ENCODE measurements at regions not wholly inside any gene's neighbourhood (a gene's known extent, or its start where the extent isn't known, plus 50 kb on each side); places are given as distances from the start of the nearest gene placed in this dataset.

DNA sequence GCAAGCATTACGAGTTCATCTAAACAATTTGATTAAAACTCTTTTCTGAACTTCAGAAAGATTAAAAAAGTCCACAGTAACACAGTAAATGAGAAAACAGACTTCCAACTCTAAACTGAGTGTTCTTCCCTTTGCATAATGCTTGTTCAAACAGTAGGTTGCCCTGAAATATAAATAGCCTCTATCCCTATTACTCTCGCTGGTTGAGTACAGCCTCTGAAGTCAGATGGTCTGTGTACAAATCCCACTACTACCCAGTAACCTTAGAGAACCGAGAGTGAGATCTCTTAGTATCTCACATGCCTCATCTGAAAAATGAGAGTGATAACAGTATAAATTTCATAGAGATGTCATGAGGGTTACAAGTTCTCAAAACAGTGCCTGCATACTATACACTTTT lies 591.6 kb downstream of the CAAP1 start:
- intact Hi-C loops (cut with DNase I, micrococcal nuclease): no loop called here
- DNase-seq: no peak
- no peak for ATAC-seq

GRCh38 chr9:26296910-26297572 lies 595.6 kb downstream of the CAAP1 start:
- DNase-seq: no peak
- intact Hi-C loops (cut with DNase I, micrococcal nuclease): no loop called here
- no peak for ATAC-seq

GRCh38 chr9:26292943-26293342 lies 599.7 kb downstream of the CAAP1 start:
- intact Hi-C loops (cut with DNase I, micrococcal nuclease): no loop called here
- no peak for ATAC-seq
- DNase-seq: no peak

- intact Hi-C loops (cut with DNase I, micrococcal nuclease): no loop called here
- no peak for ATAC-seq
- no peak for DNase-seq
These were observed 593.4 kb upstream of the TUSC1 start for GRCh38 chr9:26271495-26272122.

DNA sequence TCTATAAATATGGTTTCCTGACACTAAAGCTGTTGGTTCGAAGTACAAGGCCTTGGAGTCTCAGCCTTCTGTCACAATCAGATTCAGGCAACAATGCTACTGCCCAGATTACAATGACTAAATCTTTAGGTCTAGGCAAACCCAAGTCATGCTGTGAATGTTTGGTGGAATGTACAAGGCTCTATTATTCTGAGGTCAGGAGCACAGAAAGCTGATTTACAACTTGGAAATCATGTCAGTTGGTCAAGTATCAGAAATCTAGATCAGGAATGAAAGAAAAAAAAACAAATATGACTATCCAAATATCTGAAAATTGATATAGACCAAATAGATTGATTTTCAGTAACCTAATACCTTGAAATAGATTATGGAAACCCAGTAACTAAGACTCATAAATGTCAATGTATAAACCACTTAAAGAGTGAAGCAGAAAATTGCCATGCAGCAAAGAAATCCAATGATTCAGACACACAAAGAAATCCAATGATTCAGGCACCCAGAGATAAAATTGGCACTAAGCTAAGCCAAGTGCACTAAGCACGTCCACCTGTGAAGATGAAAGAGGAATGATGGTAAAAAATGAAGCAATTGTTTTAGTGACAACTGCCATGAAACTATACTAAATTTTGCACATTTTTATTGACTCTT lies 588.0 kb upstream of the TUSC1 start:
- ATAC-seq (no peak), DNase-seq (no peak)
- intact Hi-C loops (cut with DNase I, micrococcal nuclease): no loop called here

GRCh38 chr9:26264709-26265601 lies 586.7 kb upstream of the TUSC1 start:
- ATAC-seq: no peak
- no peak for DNase-seq
- intact Hi-C loops (cut with DNase I, micrococcal nuclease): no loop called here

- intact Hi-C loops (cut with DNase I, micrococcal nuclease): no loop called here
- ATAC-seq (no peak), DNase-seq (no peak)
These were observed 585.2 kb upstream of the TUSC1 start for GRCh38 chr9:26263478-26263877.

DNA sequence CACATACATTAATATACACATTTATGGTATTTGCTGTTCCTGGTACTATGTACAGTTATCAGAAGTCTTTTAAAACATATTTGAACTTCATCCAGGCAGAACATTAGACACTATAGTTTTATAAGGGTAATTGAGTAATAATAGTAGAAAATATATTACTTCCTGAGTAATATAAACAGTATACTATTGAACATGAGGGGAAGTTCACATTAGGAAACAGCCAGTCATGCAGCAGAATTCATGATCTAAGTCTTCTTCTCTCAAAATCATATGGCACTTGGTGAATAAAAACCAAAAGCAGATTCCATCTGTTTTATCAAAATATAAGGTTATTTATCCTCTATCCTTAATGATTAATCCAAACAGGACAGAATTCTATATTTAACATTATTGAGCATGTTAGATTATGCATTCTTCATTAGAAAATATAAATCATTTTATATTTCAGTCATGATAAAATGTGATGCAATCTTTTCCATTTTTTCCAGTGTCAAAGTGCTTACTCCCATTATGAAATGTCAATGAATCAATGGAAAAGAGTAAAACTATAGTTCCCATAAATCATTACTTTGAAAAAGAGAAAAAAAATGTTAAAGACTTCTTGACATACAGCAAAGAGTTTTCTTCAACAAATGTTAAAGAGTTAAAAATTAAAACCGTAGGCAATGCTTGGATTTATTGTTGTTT lies 584.3 kb upstream of the TUSC1 start:
- ATAC-seq: no peak
- DNase-seq: no peak
- intact Hi-C loops (cut with DNase I, micrococcal nuclease): no loop called here

GRCh38 chr9:26261503-26262330 lies 583.5 kb upstream of the TUSC1 start:
- DNase-seq (no peak), ATAC-seq (no peak)
- intact Hi-C loops (cut with DNase I, micrococcal nuclease): no loop called here

GRCh38 chr9:26260238-26260637 lies 582.0 kb upstream of the TUSC1 start:
- intact Hi-C loops (cut with DNase I, micrococcal nuclease): no loop called here
- ATAC-seq: no peak

DNA sequence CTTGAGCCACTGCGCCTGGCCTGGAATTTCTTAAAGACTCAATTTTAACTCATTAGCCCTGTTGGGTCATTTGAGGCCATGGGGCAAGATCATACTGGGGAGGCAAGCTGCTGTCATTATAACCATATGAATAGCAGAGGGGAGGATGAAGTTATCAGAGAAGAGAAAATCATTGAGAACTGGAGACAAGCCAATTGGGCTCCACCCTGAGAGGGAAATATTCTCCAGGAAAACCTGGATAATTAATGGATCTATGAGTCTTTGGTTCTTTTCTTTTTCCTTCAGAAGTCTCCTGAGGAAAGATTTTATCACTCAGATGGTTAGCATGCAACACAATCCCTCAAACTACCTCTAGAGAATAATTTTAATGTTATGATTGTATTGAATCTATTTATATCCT lies 569.6 kb upstream of the TUSC1 start:
- DNase-seq (no peak), ATAC-seq (no peak)
- intact Hi-C loops (cut with DNase I, micrococcal nuclease): no loop called here

More at GRCh38 chr9:26260238-26260637, 582.0 kb upstream of the TUSC1 start:
- DNase-seq: no peak

DNA sequence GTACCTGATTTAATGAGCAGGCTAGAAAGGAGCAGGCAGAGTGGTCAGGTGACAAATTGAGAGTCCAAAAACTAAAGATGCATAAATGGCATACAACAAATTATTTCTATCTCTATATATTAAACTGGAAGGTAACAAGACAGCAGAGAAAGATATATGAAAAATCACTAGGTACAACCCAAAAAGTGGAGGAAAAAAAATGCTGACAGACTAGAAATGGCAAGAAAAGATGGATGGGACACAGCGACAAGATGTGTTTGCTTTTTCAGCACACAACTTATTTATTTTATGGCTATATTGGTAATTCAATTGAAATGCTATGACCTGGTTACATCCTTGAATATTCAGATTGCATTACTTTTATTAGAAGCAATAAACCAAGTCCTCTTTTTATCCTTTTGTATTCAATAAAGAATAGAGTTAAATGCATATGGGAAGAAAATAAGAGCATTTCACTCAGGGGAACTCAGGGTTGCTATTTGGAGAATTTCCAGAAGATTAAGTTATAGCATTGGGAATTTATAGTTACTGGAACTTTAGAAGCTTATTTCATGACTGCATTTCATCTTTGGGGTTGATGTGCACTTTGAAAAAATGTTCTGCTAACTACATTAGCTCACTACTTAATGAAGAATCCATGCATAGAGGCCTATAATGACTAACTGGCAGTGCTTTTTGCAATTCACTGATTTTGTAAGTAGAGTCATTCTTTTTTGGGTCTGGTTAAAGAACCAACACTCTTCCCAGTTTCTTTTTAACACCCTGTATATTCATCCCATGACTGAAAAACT lies 566.6 kb upstream of the TUSC1 start:
- DNase-seq (no peak), ATAC-seq (no peak)
- intact Hi-C loops (cut with DNase I, micrococcal nuclease): no loop called here

DNA sequence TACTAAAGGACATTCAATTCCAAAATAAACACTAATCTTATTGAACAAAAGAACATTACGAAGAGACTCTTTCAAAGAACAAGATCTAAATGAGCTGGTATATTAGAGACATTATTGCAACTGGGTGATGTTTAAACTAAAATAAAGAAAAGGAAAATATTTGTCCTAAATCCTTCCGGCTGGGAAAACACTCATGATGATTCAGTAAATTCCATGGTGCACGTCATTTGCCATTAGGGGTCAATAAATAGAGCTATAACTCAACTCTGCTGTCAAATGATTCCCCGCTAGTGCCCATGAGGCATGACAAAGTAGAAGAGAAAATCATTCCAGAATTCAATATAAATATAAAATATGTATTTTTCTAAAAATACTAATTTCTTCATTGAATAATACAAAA lies 565.5 kb upstream of the TUSC1 start:
- no peak for DNase-seq
- ATAC-seq: no peak
- intact Hi-C loops (cut with DNase I, micrococcal nuclease): no loop called here

GRCh38 chr9:26243029-26243697 lies 564.9 kb upstream of the TUSC1 start:
- intact Hi-C loops (cut with DNase I, micrococcal nuclease): no loop called here
- no peak for ATAC-seq
- DNase-seq: no peak

- DNase-seq: no peak
- intact Hi-C loops (cut with DNase I, micrococcal nuclease): no loop called here
- no peak for ATAC-seq
These were observed 561.8 kb upstream of the TUSC1 start for GRCh38 chr9:26240020-26240419.

GRCh38 chr9:26237256-26237655 lies 559.0 kb upstream of the TUSC1 start:
- intact Hi-C loops (cut with DNase I, micrococcal nuclease): no loop called here
- ATAC-seq (no peak), DNase-seq (no peak)

GRCh38 chr9:26234865-26235264 lies 556.6 kb upstream of the TUSC1 start:
- intact Hi-C loops (cut with DNase I, micrococcal nuclease): no loop called here
- no peak for DNase-seq
- no peak for ATAC-seq

Data from left colon (tissue), 2 donors.